HL-60 (cell line): ENCODE measurements at regions not wholly inside any gene's neighbourhood (a gene's known extent, or its start where the extent isn't known, plus 50 kb on each side); places are given as distances from the start of the nearest gene placed in this dataset.

Experiments
- DNase-seq, 2 experiments: peaks; one replicate each; pipeline ENCODE4 v3.0.0-alpha.2; 2010 to 2020; ENCODE audit warnings: low read depth in 1 of 2, low spot score in 1 of 2
- H3K27ac ChIP-seq: fragments of 250-450 bp; sonication (Bioruptor Pico); replicated peaks from 2 replicates; pipeline ENCODE4 v1.5.1; 2020; ENCODE audit warnings: mild to moderate bottlenecking, moderate library complexity
- H3K27me3 ChIP-seq: fragments of 250-450 bp; sonication (Bioruptor Pico); 2 replicates; pipeline ENCODE4 v1.5.1; 2021; ENCODE audit warnings: mild to moderate bottlenecking, moderate library complexity; ENCODE audit not compliant: insufficient read depth, poor library complexity, severe bottlenecking
- H3K4me3 ChIP-seq: replicated peaks from 2 replicates; pipeline ENCODE4 v1.5.1; 2011; ENCODE audit warnings: mild to moderate bottlenecking, control low read depth, low read length; ENCODE audit not compliant: insufficient read depth
- GABPA ChIP-seq: IDR thresholded peaks from 2 replicates; pipeline ENCODE4 v1.6.1; 2012; ENCODE audit warnings: low read depth
- POLR2AphosphoS5 ChIP-seq: IDR thresholded peaks from 2 replicates; pipeline ENCODE4 v1.6.1; 2012; ENCODE audit warnings: low read depth
- SPI1 ChIP-seq: IDR thresholded peaks from 2 replicates; pipeline ENCODE4 v1.6.1; 2012; ENCODE audit warnings: low read depth, mild to moderate bottlenecking, borderline replicate concordance
- TF ChIP-seq, protein P1 (sequence below): IDR thresholded peaks from 2 replicates; pipeline ENCODE4 v1.6.1; 2012; ENCODE audit warnings: low read depth; ENCODE audit not compliant: insufficient replicate concordance
- TF ChIP-seq, protein P2 (sequence below): IDR thresholded peaks from one replicate; pipeline ENCODE4 v1.5.1; 2011; ENCODE audit warnings: low read length, control low read depth, inconsistent platforms; ENCODE audit not compliant: insufficient read depth

- no peak overlapping the region for H3K4me3 ChIP-seq
- TF ChIP-seq POLR2AphosphoS5, result no peak; the same call in 1 of the 2 replicates
- TF ChIP-seq, protein P1, sequence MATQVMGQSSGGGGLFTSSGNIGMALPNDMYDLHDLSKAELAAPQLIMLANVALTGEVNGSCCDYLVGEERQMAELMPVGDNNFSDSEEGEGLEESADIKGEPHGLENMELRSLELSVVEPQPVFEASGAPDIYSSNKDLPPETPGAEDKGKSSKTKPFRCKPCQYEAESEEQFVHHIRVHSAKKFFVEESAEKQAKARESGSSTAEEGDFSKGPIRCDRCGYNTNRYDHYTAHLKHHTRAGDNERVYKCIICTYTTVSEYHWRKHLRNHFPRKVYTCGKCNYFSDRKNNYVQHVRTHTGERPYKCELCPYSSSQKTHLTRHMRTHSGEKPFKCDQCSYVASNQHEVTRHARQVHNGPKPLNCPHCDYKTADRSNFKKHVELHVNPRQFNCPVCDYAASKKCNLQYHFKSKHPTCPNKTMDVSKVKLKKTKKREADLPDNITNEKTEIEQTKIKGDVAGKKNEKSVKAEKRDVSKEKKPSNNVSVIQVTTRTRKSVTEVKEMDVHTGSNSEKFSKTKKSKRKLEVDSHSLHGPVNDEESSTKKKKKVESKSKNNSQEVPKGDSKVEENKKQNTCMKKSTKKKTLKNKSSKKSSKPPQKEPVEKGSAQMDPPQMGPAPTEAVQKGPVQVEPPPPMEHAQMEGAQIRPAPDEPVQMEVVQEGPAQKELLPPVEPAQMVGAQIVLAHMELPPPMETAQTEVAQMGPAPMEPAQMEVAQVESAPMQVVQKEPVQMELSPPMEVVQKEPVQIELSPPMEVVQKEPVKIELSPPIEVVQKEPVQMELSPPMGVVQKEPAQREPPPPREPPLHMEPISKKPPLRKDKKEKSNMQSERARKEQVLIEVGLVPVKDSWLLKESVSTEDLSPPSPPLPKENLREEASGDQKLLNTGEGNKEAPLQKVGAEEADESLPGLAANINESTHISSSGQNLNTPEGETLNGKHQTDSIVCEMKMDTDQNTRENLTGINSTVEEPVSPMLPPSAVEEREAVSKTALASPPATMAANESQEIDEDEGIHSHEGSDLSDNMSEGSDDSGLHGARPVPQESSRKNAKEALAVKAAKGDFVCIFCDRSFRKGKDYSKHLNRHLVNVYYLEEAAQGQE, result no peak
- TF ChIP-seq GABPA, result no peak
- TF ChIP-seq, protein P2, sequence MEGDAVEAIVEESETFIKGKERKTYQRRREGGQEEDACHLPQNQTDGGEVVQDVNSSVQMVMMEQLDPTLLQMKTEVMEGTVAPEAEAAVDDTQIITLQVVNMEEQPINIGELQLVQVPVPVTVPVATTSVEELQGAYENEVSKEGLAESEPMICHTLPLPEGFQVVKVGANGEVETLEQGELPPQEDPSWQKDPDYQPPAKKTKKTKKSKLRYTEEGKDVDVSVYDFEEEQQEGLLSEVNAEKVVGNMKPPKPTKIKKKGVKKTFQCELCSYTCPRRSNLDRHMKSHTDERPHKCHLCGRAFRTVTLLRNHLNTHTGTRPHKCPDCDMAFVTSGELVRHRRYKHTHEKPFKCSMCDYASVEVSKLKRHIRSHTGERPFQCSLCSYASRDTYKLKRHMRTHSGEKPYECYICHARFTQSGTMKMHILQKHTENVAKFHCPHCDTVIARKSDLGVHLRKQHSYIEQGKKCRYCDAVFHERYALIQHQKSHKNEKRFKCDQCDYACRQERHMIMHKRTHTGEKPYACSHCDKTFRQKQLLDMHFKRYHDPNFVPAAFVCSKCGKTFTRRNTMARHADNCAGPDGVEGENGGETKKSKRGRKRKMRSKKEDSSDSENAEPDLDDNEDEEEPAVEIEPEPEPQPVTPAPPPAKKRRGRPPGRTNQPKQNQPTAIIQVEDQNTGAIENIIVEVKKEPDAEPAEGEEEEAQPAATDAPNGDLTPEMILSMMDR, result no peak
- TF ChIP-seq SPI1, result no peak
- no peak for DNase-seq
- no peak overlapping the region for H3K27ac ChIP-seq
- H3K27me3 ChIP-seq, result no peaks in the 10 kb centered on the region
Observed at GRCh38 chr9:92234514-92234913, 59.0 kb downstream of the IARS1 start.

DNA sequence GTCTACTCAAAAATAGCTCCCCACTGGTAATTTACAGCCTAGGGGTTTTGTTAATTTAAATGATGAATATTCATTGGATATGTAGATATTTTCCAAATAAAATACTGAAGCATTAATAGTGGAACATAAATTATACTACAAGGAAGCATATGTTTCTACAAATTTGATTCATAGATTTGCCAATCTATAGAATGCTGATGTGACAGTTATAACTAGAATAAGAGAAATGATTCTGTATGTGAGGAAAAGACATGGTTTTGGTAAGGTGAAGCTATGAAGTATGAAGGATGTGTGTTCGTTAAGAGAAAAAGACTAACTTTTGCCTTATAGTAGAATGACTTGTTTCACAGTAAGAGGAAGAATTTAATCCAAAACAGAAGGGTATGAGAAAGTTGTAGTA is 61.3 kb downstream of the IARS1 start:
- Histone ChIP-seq H3K27ac (no peak overlapping the region), H3K27me3 (no peaks in the 10 kb centered on the region), H3K4me3 (no peak overlapping the region)
- DNase-seq, result no peak
- TF ChIP-seq POLR2AphosphoS5 (no peak), SPI1 (no peak), GABPA (no peak)
- TF ChIP-seq, protein P2, result no peak
- TF ChIP-seq, protein P1, result no peak

DNA sequence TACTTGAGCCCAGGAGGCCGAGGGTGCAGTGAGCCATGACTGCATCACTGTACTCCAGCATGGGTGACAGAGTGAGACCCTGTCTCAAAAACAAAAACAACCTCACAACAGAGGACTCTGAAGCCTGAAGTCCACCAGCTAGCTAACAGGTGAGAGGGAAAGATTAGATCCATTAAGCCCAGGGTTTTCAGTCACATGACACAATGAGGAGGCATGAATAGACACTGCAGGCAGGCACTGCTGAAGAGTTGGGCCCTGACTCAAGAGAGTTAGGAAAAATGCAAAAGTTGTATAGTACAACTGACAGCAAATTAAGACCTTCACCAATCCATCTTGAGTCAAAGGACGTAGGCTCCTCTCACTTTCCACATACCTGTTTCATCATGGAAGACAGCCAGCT is 64.9 kb downstream of the IARS1 start:
- TF ChIP-seq, protein P2, result no peak
- TF ChIP-seq POLR2AphosphoS5 (no peak), GABPA (no peak), SPI1 (no peak)
- TF ChIP-seq, protein P1, result no peak
- no peak for DNase-seq
- Histone ChIP-seq H3K4me3 (no peak overlapping the region), H3K27me3 (no peaks in the 10 kb centered on the region), H3K27ac (no peak overlapping the region)
